Lung (tissue), 11 donors: ENCODE measurements at regions not wholly inside any gene's neighbourhood (a gene's known extent, or its start where the extent isn't known, plus 50 kb on each side); places are given as distances from the start of the nearest gene placed in this dataset.

Experiments
- ATAC-seq: fragments of 200-7000 bp; cut with Tn5 transposase; one replicate; pipeline ENCODE4 v1.9.1; 2020; ENCODE audit warnings: moderate number of reproducible peaks; ENCODE audit not compliant: insufficient read depth, low FRiP score
- DNase-seq, 3 donors: peaks; one replicate each; pipeline ENCODE4 v3.0.0-alpha.2; 2013 to 2017
- H3K27ac ChIP-seq, 2 donors: one replicate each; pipeline ENCODE4 v1.5.1; 2013; ENCODE audit warnings: mild to moderate bottlenecking in 2 of 2, moderate library complexity in 2 of 2, control low read depth in 1 of 2, inconsistent platforms in 1 of 2, low read depth in 1 of 2, low read length in 1 of 2
- H3K27me3 ChIP-seq, 3 donors: one replicate each; pipeline ENCODE4 v1.5.1; 2013; ENCODE audit warnings: low read length in 2 of 3; ENCODE audit not compliant: control insufficient read depth in 3 of 3, insufficient read depth in 3 of 3
- H3K36me3 ChIP-seq, 4 donors: one replicate each; pipeline ENCODE4 v1.5.1; 2013; ENCODE audit warnings: low read length in 4 of 4, mild to moderate bottlenecking in 1 of 4, moderate library complexity in 1 of 4; ENCODE audit not compliant: control insufficient read depth in 4 of 4, insufficient read depth in 4 of 4
- H3K4me1 ChIP-seq, 5 donors: one replicate each; pipeline ENCODE4 v1.5.1; 2013; ENCODE audit warnings: low read length in 5 of 5, mild to moderate bottlenecking in 2 of 5, moderate library complexity in 1 of 5; ENCODE audit not compliant: control insufficient read depth in 5 of 5, insufficient read depth in 5 of 5
- H3K4me3 ChIP-seq: one replicate; pipeline ENCODE4 v1.5.1; 2013; ENCODE audit warnings: mild to moderate bottlenecking, control low read depth, moderate library complexity
- H3K9ac ChIP-seq, 2 donors: one replicate each; pipeline ENCODE4 v1.5.1; 2013; ENCODE audit warnings: low read length in 2 of 2, control low read depth in 1 of 2; ENCODE audit not compliant: insufficient read depth in 1 of 2
- H3K9me3 ChIP-seq, 4 donors: one replicate each; pipeline ENCODE4 v1.5.1; 2013; ENCODE audit warnings: low read length in 3 of 4, mild to moderate bottlenecking in 1 of 4, moderate library complexity in 1 of 4; ENCODE audit not compliant: control insufficient read depth in 4 of 4, insufficient read depth in 3 of 4
- CTCF ChIP-seq: IDR thresholded peaks from 2 replicates; pipeline ENCODE4 v1.5.1; 2012; ENCODE audit warnings: mild to moderate bottlenecking; ENCODE audit errors: control extremely low read depth, extremely low read depth
- WGBS, 2 donors: extraction: QIAGEN DNeasy Blood & Tissue Kit; methylation state at CpG; one replicate each; pipeline ENCODE4 v1.1.7; 2013; 5-methylcytosine and 5-hydroxymethylcytosine counted together
- donor health status: control.
- donor health status: control.
- donor health status: Bipolar disorder and iron deficiency.
- donor health status: healthy.
- donor health status: DM: yes; HTN: yes; CAD: no.

GRCh38 chr5:67606586-67606947 lies 410.0 kb upstream of the CD180 start:
- TF ChIP-seq CTCF = no peak
- H3K27ac ChIP-seq = no peak overlapping the region
- DNase-seq (no peak), ATAC-seq (no peak)
- H3K36me3 ChIP-seq = no peaks in the 10 kb centered on the region
- 93 to 98% methylated on average over 2 of the region's 2 CpGs for WGBS, 2 donors
- no peaks in the 10 kb centered on the region for H3K27me3 ChIP-seq
- H3K9ac ChIP-seq = no peak overlapping the region
- peaks cover 0 to 6% (median 3%) of the 10 kb centered on the region in 4 donors for H3K9me3 ChIP-seq
- H3K4me3 ChIP-seq = no peak overlapping the region
- H3K4me1 ChIP-seq = no peaks in the 10 kb centered on the region

- WGBS, 2 donors = 84 to 85% methylated on average over 9 of the region's 9 CpGs
- no peak overlapping the region for H3K4me3 ChIP-seq
- no peak for TF ChIP-seq CTCF
- no peaks in the 10 kb centered on the region for H3K27me3 ChIP-seq
- H3K9ac ChIP-seq = no peak overlapping the region
- peaks cover 0 to 6% (median 3%) of the 10 kb centered on the region in 4 donors for H3K9me3 ChIP-seq
- ATAC-seq (no peak), DNase-seq (peak in 1 of 3 donors; percentile 21)
- no peaks in the 10 kb centered on the region for H3K36me3 ChIP-seq
- H3K4me1 ChIP-seq = no peaks in the 10 kb centered on the region
- no peak overlapping the region for H3K27ac ChIP-seq
These were observed 409.4 kb upstream of the CD180 start for GRCh38 chr5:67605730-67606585.

GRCh38 chr5:67591491-67591890 lies 394.9 kb upstream of the CD180 start:
- WGBS, 2 donors = 76 to 95% methylated on average over 3 of the region's 3 CpGs
- Histone ChIP-seq H3K36me3 (no peaks in the 10 kb centered on the region), H3K27ac (no peak overlapping the region), H3K4me3 (no peak overlapping the region), H3K27me3 (no peaks in the 10 kb centered on the region), H3K9ac (no peak overlapping the region), H3K4me1 (peaks cover 0 to 5% (median 0%) of the 10 kb centered on the region in 5 donors), H3K9me3 (no peaks in the 10 kb centered on the region)
- no peak for ATAC-seq
- peak in 2 of 3 donors; percentile 16 to 20 for DNase-seq
- no peak for TF ChIP-seq CTCF
